ENCODE measurements at regions not wholly inside any gene's neighbourhood (a gene's known extent, or its start where the extent isn't known, plus 50 kb on each side); places are given as distances from the start of the nearest gene placed in this dataset.
A peak's percentile ranks its signal among the peaks of the same experiment; 100 is the strongest.
"Not testable (repeated sequence)": the region's sequence is repeated elsewhere in the genome, so short reads cannot be mapped to it uniquely, and the experiment has no call there.

DNA sequence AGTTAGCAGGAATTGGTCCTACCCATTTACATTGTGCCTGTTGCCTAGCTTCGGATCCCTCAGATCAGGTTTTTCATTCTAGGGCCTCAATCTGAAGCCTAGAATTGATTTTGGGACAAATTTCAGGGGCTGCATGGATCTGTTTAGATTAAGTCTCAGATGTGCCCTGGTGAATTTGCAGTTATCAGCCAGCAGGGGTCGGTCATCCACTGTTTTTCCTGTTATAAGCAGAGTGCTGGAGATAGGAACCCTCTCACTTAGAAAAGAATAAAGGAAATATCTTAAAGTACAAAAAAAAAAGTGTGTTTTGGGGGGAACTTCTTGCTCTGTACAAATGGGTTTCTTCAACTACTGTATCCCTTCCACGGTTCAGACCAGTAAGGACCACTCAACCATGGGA, 212.5 kb downstream of the BCHE start:
- no peak for DNase-seq

DNA sequence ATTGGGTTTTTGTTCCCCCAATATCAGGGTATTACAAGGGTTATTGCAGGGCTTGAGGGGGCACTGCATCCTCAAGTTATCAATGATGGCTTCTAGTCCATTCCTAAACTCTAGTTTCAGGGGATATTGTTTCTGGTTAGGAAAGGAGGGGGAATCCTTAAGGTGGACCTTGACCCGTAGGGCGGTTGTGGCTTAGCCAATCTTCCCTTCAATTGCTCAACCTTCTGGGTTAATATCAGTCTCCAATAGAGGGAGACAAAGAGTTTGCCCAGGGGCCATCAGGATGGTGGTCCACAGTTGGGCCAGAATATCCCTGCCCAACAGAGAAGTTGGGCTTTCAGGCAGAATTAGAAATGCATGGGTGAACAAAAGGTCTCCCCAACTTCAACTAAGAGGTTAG, 214.9 kb downstream of the BCHE start:
- no peak for DNase-seq

DNA sequence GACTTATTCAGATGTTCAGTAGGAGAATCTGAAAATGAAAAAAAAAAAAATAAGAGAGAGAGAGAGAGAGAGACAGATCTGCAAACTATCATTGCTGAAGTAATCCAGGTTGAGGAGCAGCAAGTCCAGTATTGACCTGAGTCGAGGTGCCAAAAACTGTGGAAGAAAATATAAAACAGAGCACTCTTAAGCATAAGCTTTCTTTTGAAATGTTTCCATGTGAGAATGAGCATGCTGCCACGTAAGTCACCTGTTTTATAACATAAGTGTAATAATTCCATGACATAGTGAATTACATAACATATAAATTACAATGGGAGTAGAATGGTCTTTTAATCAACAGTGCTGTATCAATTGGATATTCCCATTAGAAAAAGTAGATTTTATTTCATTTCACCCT, 218.2 kb downstream of the BCHE start:
- no peak for DNase-seq

DNA sequence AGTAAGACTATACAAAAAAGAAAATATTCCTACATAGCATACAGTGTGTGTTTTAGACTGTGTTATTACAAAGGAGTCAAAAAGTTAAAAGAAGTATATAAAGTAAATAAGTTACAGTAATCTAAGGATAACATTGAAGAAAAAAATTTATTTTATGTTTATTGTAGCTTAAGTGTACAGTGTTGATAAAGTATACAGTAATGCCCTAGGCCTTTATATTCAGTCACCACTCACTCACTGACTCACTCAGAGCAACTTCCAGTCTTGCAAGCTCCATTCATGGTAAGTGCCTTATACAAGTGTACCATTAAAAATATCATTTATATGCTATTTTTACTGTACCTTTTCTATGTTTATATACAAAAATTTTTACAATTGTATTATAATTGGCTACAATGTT, 220.1 kb downstream of the BCHE start:
- DNase-seq = no peak

DNA sequence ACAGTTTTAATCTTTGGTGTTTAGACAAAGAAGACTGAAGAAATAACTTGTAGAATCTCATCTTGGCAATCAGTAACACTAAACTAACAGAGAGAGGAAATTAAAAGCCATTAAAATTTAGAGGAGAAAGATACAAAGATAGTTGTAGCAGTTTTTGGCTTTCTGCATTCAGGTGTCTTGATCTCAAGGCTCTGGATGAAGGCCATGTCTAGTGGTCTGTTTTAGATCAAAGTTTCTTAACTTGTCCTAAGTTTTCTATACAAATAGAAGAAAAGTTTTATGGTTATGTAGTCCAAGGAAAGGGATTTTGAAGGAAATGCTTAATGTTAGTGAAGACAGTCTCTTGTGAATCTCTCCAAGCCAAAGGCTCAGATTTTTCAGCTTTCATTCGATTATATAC, 222.9 kb downstream of the BCHE start:
- DNase-seq = no peak

DNA sequence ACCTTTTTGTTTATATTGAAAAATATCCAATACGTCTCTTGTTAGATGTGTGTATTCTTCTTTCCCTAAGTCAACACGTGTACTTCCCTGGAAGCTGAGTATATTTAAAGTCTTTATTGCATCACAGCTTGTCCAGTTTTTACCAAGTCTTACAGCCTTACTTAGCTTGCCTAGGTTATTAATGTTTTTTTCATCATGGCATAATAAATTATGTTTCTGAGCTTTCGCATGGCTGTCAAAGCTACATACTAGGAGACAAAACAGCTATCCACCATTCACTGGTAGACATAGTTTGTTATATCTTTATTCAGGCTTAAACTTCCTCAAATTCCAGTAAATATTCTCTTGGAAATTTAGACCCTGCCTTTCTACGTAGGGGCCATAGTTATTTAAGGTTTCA, 224.2 kb downstream of the BCHE start:
- no peak for DNase-seq

DNA sequence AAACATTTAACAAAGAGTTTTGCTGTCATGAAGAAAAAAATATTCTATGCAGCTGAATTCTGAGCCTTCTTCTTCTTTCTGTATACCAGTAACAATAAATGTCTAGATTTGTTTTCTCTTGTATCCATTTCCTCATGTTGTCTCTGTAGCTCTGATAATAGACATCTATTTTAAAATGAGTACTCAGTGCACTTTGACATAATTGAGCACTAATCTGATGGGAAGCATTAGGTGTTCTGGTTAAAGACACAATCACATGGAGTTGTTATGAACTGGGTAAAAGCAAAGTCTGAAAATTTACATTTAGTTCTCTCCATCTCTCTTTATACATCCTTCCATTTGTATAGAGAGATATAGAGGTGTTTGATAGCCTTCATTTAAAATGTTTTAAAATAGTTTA, 230.0 kb downstream of the BCHE start:
- no peak for DNase-seq

DNA sequence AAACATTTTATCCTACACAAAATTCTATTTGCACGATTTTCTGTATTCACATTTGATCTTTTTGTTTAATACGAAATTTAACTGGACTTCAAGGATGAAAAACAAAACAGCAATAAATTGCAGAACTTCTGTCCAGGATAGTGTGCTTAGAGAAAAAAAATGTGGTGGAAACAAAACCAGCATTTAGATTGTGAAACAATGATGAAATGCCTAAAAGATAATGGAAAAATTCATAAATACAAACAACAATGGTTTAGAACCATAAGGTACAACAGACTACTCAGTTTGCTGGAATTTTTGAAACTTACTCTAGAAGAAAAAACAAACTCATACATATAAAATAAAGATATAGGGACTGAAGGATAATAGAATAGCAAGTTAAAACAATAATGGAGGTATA, 234.0 kb downstream of the BCHE start:
- no peak for DNase-seq

DNA sequence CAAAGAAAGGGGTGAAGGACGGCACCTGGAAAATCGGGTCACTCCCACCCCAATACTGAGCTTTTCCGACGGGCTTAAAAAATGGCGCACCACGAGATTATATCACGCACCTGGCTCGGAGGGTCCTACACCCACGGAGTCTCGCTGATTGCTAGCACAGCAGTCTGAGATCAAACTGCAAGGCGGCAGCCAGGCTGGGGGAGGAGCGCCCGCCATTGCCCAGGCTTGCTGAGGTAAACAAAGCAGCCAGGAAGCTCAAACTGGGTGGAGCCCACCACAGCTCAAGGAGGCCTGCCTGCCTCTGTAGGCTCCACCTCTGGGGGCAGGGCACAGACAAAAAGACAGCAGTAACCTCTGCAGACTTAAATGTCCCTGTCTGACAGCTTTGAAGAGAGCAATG, 264.7 kb downstream of the BCHE start:
- DNase-seq = not testable (repeated sequence)

DNA sequence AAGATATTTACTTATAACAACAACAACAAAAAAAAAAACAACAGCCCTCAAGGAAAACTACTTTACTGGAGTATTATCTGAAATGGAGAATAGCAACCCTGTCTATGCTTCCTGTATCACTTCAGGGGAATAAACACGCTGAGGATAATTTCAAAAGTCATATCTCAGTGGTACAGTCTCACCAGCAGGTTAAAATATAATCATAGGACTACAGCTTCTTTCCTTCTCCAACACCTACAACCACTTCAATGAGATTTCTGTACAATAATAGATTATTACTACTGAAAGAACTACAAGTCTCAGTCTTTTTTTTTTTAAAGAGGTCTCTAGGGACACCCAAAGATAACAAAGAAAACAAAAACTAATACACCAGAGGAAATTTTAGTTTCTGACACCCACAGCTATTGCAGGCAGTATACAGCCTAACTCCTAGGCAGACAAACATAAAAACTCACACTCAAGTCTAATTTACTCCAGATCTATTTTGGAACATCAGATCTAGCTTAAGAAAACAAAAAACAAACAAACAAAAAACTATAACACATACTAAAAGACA, 268.2 kb downstream of the BCHE start:
- DNase-seq = no peak

DNA sequence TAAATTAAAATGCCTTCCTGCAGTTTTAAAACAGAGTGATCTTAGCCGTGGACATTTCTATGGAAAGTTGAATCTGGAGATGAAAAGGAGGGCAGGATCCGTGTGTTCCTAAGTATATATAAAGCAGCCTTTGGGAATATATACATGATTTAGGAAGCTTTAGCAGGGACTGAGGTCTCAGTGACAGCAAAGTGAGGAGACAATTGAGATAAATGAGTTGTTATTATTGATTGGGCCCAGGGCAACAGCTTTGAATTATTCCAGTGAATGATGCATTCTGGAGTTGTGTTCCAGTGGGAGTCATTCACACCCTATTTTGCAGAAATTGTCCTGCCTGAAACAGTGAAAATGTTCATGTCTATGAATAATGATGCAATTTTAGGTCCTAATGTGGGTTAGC, 281.4 kb downstream of the BCHE start:
- no peak for DNase-seq

DNA sequence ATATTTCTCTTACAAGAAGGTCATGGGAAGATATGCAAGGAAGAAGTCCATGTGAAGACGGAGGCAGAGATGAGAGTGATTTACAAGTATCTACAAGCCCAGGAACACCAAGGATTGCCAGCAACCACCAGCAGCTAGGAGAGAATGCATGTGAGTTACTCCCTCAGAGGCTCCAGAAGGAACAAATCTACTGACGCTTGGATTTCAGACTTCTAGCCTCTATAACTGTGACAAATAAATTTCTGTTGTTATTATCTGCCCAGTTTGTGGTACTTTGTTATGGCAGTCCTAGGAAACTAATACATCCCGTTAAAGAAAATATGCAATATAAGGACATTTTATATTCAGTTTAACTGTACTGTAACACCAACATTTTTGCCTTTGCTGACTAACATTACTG, 283.9 kb downstream of the BCHE start:
- DNase-seq = no peak

DNA sequence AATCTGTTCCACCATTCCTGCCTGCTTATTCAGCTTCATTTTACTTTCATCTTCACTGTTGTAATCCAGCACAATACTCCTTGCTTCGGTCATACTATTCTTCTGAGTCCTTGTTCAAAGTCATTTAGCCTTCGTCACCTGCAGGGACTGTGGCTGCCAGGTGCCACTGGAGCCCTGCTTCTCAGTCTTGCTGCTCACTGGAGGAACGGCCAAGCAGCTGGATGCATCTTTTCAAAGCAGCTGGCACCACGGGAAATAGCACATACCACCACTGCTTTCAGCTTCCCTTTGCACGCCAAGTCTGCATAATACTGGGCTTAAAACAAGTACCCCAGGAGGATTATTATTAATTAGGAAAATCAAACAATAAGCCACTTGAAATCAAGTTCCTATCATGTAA, 287.6 kb downstream of the BCHE start:
- peak; percentile 48 for DNase-seq

DNA sequence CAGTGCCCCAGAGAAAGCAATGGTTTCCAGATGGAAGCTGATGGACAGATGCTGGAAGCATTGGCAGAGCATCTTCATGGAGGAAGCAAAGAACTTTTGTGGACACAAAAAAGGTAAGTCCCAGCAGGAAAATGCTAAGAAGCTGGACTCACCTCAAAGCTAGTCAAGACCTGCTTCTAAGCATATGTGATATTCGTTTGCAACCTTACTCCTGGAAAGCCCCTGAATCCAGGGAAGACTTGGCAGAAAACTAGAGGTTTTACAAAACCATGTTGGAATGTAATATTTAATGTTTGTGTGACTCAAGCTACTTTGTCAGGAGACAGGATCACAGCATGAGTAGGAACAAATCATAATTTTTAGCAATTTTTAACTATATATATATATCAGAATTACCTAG, 288.2 kb downstream of the BCHE start:
- DNase-seq = no peak

DNA sequence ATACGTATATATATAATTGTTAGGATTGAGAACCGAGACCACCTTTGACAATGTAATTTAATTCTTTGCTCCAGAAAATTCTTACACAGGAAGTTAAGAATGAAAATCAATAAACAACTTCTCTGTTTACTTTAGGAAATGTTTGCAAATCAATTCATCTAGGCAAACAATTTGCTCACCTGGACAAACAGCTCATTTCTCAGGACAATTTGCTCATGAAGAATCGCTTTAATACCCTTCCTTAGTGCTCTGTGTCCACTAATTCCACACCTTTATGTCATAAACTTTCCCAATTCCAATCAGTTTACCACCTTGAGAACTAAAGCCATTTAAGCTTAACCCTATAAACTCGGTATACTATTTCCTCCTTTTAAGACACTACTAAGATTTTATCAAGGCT, 292.2 kb downstream of the BCHE start:
- no peak for DNase-seq

DNA sequence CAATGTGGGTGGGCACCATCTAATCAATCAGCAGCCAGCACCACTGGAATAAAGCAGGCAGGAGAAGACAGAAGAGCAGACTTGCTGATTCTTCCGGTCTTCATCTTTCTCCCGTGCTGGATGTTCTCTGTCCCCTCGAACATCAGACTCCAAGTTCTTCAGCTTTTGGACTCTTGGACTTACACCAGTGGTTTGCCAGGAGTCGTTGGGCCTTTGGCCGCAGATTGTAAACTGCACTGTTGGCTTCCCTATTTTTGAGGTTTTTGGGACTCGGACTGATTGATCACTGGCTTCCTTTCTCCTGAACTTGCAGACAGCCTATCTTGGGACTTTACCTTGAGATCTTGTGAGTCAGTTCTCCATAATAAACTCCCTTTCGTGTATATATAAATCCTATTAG, 292.8 kb downstream of the BCHE start:
- no peak for DNase-seq

DNA sequence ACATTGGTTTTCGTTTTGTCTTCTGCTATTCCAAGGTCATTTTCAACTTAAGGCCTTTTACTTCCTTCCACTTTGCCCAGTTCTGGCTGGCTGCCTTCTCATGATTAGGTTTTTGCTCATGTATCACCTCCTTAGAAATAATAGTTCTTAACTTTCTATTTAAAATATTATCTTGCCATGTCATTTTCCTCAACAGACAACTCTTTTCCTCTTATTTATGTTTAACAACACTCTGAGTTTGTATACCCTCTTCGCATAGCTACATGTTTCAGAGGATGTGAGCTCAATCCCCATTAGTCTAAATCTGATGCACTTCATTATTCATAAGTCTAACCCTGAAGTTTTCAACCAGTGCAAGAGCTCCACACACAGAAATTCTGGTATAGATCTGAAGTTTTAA, 299.1 kb downstream of the BCHE start:
- DNase-seq = no peak

DNA sequence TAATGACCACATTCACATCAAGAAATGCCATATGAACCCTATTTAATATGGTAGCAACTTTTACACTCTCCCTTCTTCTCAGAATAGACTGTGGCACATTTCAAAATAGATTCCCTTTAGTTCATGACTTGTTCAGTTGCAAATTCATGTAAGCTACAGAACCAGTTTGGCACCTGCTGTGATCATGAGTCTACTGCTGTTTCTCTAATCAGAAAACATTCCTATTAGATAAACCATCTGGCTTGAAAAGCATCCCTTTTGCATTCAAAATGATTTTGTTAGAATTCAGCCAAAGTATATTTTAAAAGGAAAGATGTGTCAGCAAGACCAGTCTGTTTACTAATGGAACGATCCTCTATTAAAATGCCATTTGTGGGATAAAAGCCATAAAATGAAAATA, 304.4 kb downstream of the BCHE start:
- no peak for DNase-seq

DNA sequence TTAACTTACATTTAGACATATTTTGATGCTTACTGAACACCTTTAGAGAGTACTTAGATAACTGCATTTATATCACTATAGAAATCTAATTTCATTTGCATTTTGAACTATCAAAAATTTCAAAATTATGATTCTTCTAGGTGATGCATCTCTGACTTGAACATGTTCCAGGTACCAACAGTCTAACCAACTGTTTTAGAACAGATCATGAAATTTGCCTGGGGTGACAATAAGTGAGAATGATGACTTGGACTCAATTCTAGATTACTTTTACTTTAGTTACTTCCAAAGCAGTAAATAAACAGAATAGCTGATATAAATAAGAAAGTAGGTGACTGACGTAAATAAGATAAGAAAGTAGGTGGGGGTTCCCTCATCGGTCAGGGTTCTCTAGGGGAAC, 307.8 kb downstream of the BCHE start:
- no peak for DNase-seq

DNA sequence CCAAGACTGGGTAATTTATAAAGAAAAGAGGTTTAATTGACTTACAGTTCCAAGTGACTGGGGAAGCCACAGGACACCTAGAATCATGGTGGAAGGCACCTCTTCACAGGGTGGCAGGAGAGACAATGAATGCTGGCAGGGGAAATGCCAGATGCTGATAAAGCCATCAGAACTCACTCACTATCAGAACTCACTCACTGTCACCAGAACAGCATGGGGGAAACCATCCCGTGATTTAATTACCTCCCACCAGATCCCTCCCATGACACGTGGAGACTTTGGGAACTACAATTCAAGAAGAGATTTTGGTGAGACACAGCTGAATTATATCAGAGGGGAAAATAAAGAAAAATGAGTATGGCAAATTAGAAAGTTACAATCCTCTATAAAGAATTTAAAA, 310.9 kb downstream of the BCHE start:
- no peak for DNase-seq

DNA sequence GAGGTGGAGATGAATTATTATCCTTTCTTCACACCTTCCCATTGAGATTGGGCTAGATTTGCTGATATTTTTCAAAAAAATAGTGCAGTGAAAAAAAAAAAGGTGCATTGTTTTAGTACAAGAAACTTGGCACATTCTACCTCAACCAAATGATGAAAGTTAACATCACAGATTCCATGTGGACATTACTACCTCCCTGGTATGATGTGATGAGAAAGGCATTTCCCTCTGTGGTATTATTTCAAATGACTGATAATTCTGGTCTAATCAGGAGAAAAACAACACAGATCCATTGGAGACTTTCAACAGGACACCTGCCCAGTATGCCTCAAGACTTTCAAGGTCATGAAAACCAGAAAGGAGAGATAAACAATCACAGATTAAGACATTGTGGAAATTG, 313.4 kb downstream of the BCHE start:
- DNase-seq = no peak

DNA sequence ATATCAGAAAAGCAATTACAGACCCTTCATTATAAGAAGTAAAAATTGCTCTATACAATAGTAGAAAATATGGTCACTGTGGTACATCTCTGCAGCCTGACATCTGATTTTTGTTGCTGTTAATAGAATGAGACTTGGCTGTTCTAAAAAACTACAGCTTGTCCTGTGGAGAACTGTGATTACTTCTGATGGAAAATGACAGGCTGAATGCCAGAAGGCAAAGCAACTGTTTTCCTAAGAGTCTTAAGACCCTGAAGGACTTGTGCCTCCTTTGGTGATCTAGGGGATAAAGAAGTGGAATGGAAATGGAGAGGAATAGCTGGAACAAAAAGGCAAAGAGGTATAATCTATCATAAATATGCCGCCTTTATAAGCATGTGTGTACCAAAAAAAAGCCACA, 314.8 kb downstream of the BCHE start:
- no peak for DNase-seq

DNA sequence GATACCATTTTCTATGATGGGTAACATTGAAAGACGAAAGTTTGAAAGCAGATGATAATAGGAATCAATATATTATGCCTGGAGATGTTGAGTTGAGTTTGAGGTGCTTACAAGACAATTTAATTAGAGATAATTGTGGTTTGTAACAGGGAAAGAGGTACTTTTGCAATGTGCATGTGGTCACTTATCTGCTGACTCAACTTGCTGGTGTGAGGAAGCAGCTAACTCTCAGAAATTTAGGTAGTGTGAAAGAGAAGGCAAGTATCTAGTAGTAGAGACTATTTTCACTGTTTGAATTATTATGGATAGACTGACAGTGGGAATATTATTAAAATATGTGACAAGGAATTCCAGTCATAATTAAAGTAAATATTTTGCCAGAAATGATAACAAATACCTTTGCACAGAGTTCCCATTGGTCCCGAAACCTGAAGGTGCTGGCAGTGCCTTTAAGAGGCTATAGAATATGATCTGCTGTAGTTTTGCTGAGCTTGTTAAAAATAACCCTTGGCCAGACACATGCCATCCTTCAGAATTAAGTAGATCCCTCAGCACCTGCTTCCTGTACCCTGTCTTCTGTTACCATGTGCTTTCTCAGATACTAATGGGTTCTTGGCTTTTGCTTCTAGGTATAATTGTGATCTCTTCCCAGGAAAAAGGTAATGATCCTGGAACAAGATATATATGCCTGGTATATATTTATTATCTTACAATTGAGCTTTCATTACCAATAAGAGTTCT, 315.9 kb downstream of the BCHE start:
- DNase-seq = no peak

DNA sequence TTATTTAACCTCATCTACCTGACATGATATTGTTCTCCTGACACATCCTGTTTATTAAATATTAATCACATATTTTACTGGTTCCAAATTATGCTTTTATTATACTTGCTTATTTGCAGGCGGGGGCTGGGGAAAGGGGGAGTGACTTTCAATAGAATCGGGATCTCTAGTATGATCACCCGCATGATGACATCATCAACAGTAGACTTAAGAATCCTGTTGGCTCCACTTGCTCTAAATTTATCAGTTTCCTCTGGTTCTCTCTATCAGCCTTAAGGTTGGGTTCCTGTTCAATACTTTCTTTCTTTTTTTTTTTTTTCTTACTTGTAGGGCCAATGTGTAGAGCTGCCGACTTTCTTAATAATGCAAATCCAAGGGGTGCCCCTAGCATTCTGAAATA, 317.5 kb downstream of the BCHE start:
- no peak for DNase-seq

DNA sequence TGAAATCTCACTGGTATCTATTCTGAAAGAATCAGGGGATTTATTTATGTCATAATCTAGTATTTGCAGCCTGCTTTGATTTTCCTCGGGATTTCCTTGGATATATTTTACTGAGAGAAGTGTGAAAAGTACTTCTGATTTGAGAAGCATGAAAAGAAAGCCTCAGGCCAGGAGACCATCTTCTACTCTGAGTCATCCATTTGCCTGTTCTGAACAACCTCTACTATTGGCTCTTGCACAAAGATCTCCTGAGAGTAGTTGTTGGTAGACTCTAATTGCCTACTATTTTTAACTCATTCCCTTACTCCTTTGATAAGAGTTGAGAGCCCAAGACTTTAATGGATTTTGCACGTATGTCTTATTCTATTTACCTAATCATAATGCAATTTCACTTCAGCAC, 318.9 kb downstream of the BCHE start:
- no peak for DNase-seq

Measured in NCI-H510A (cell line).